HepG2 (cell line): ENCODE measurements at regions not wholly inside any gene's neighbourhood (a gene's known extent, or its start where the extent isn't known, plus 50 kb on each side); places are given as distances from the start of the nearest gene placed in this dataset.

Experiments
- ATAC-seq: fragments of 200-7000 bp; cut with Tn5 transposase; 3 replicates; pipeline ENCODE4 v1.9.1; 2020; ENCODE audit warnings: mild to moderate bottlenecking, moderate library complexity
- BruUV-seq: library from RNA; stranded (reverse); fragments of 400-500 nt; replicated peaks from 2 replicates; lab custom pipeline; 2021; lab: Mats Ljungman, UMichigan
- CTCF ChIA-PET: fragments of 300-600 bp; formaldehyde crosslinking; extraction: SDS; loops from one replicate; lab custom pipeline; 2021; ENCODE audit warnings: low total read pairs, inconsistent platforms, low intra/inter-chr PET ratio; lab: Yijun Ruan, JAX
- POLR2A ChIA-PET: fragments of 350-600 bp; sonication (Branson Sonifier 250); formaldehyde crosslinking; loops from one replicate; lab custom pipeline; 2020; ENCODE audit warnings: antibody characterized with exemption, inconsistent platforms; lab: Yijun Ruan, JAX
- DNase-seq: peaks from one replicate; pipeline ENCODE4 v3.0.0-alpha.2; 2015; ENCODE audit warnings: low spot score
- FAIRE-seq: peaks from 3 replicates; lab custom pipeline; 2011; peaks lifted over from hg19 to GRCh38; lab: Jason Lieb, UNC
- H2AFZ ChIP-seq: one replicate; pipeline ENCODE4 v1.6.1; 2011; ENCODE audit warnings: low read length, inconsistent platforms
- H3K27ac ChIP-seq: fragments of 300-600 bp; 3 replicates; pipeline ENCODE4 v1.8.0; 2011; ENCODE audit warnings: mixed run types, mild to moderate bottlenecking, mixed read lengths, low read length, inconsistent platforms; ENCODE audit not compliant: insufficient read depth; ENCODE audit errors: extremely low read length
- H3K27me3 ChIP-seq, 2 experiments: fragments of 200-600 bp in 1 of 2; 2 replicates in 1 of 2; 3 replicates in 1 of 2; pipeline versions ENCODE4 v1.6.0 to v1.8.0; 2011; ENCODE audit warnings: low read length in 2 of 2, mild to moderate bottlenecking in 2 of 2, moderate library complexity in 2 of 2, inconsistent platforms in 1 of 2; ENCODE audit not compliant: insufficient read depth in 2 of 2, control insufficient read depth in 1 of 2
- H3K36me3 ChIP-seq, 2 experiments: fragments of 200-600 bp in 1 of 2; replicated peaks in 1 of 2; 2 replicates in 1 of 2; 3 replicates in 1 of 2; pipeline versions ENCODE4 v1.5.1 to v1.8.0; 2011; ENCODE audit warnings: low read length in 2 of 2, inconsistent platforms in 1 of 2; ENCODE audit not compliant: insufficient read depth in 2 of 2, control insufficient read depth in 1 of 2
- H3K4me1 ChIP-seq: 2 replicates; pipeline ENCODE4 v1.5.1; 2012; ENCODE audit warnings: low read length, inconsistent platforms; ENCODE audit not compliant: insufficient read depth
- H3K4me2 ChIP-seq: 2 replicates; pipeline ENCODE4 v1.6.0; 2011; ENCODE audit warnings: low read depth, low read length, inconsistent platforms
- H3K4me3 ChIP-seq, 3 experiments: fragments of 200-600 bp in 1 of 3; sonication (generic), shearing (Covaris generic) in 1 of 3; replicated peaks in 1 of 3; 2 replicates each; pipeline ENCODE4 v1.5.1; 2011 to 2016; ENCODE audit warnings: low read length in 3 of 3, inconsistent platforms in 2 of 3, low read depth in 2 of 3, mild to moderate bottlenecking in 2 of 3, control low read depth in 1 of 3, mixed read lengths in 1 of 3; ENCODE audit not compliant: insufficient read depth in 1 of 3
- H3K79me2 ChIP-seq: one replicate; pipeline ENCODE4 v1.6.1; 2011; ENCODE audit warnings: low read length, inconsistent platforms; ENCODE audit not compliant: insufficient read depth
- H3K9ac ChIP-seq: 2 replicates; pipeline ENCODE4 v1.6.0; 2011; ENCODE audit warnings: mild to moderate bottlenecking, low read depth, low read length, inconsistent platforms; ENCODE audit not compliant: insufficient read depth
- H3K9me3 ChIP-seq: 2 replicates; pipeline ENCODE4 v1.5.1; 2012; ENCODE audit warnings: mild to moderate bottlenecking, low read length
- H4K20me1 ChIP-seq: 2 replicates; pipeline ENCODE4 v1.6.0; 2011; ENCODE audit warnings: inconsistent platforms, mild to moderate bottlenecking, low read length, moderate library complexity; ENCODE audit not compliant: insufficient read depth
- BHLHE40 ChIP-seq: IDR thresholded peaks from 2 replicates; pipeline ENCODE4 v1.6.1; 2011; ENCODE audit warnings: low read length, improper control_type of control experiment
- GATAD1 ChIP-seq: IDR thresholded peaks from 2 replicates; pipeline ENCODE4 v1.6.1; 2016; ENCODE audit warnings: missing genetic modification reagents, missing compliant biosample characterization
- IKZF4 ChIP-seq: sonication (generic); formaldehyde crosslinking; IDR thresholded peaks from 2 replicates; pipeline ENCODE4 v1.5.1; 2020; ENCODE audit warnings: borderline replicate concordance, mild to moderate bottlenecking, low read depth, missing genetic modification reagents; ENCODE audit errors: not compliant biosample characterization
- IRX3 ChIP-seq: sonication (generic); formaldehyde crosslinking; IDR thresholded peaks from 2 replicates; pipeline ENCODE4 v1.8.1; 2023; ENCODE audit warnings: mild to moderate bottlenecking, low read depth, missing genetic modification reagents, borderline replicate concordance
- KMT2A ChIP-seq: sonication (generic); formaldehyde crosslinking; IDR thresholded peaks from 2 replicates; pipeline ENCODE4 v1.4.0; 2020; ENCODE audit warnings: missing genetic modification reagents
- MLXIP ChIP-seq: sonication (generic); formaldehyde crosslinking; IDR thresholded peaks from 2 replicates; pipeline ENCODE4 v1.9.0; 2021; ENCODE audit warnings: missing genetic modification reagents, borderline replicate concordance
- PAXIP1 ChIP-seq: sonication (generic); formaldehyde crosslinking; conservative IDR thresholded peaks from 2 replicates; pipeline ENCODE4 v1.4.0; 2020; ENCODE audit warnings: mild to moderate bottlenecking, missing genetic modification reagents, moderate library complexity
- ZBTB26 ChIP-seq: IDR thresholded peaks from 2 replicates; pipeline ENCODE4 v1.6.1; 2016; ENCODE audit warnings: missing compliant biosample characterization, missing genetic modification reagents, borderline replicate concordance
- ZBTB33 ChIP-seq: sonication (generic); formaldehyde crosslinking; IDR thresholded peaks from 2 replicates; pipeline ENCODE4 v1.4.0; 2020; ENCODE audit warnings: missing genetic modification reagents
- ZFX ChIP-seq: sonication (generic); formaldehyde crosslinking; IDR thresholded peaks from 2 replicates; pipeline ENCODE4 v1.4.0; 2020; ENCODE audit warnings: mild to moderate bottlenecking, low read depth, missing genetic modification reagents, moderate library complexity
- ZNF883 ChIP-seq: sonication (generic); formaldehyde crosslinking; IDR thresholded peaks from 2 replicates; pipeline ENCODE4 v1.5.1; 2020; ENCODE audit warnings: mild to moderate bottlenecking, missing genetic modification reagents; ENCODE audit errors: not compliant biosample characterization
- WGBS: methylation state at CpG from one replicate; pipeline ENCODE4 v1.1.6; 2017; ENCODE audit warnings: low lambda C conversion rate; 5-methylcytosine and 5-hydroxymethylcytosine counted together
- in situ Hi-C: cut with HindIII; loops from 2 replicates; pipeline ENCODE4 v1.10.0; 2017; ENCODE audit warnings: low pct_unique_long_range_greater_than_20kb; ENCODE audit not compliant: extremely low pct_ligation_motif_present
- intact Hi-C: fragments of 100-400 bp; cut with micrococcal nuclease; formaldehyde crosslinking; loops from one replicate; pipeline ENCODE4 v1.10.0; 2022; ENCODE audit not compliant: unreplicated experiment

GRCh38 chr3:106197532-106198194 is 328.9 kb upstream of the CBLB start (continued):
- TF ChIP-seq PAXIP1 (CRISPR knock-in tag) (no peak), MLXIP (CRISPR knock-in tag) (no peak), ZFX (CRISPR knock-in tag) (no peak)

- H3K27me3 ChIP-seq, result no peaks in the 10 kb centered on the region; a peak in 1 of 5 replicates
- BruUV-seq, result no TSS peak
- no peak overlapping the region for H3K9ac ChIP-seq
- no peak overlapping the region for H2AFZ ChIP-seq
- H3K36me3 ChIP-seq, result no peaks in the 10 kb centered on the region
- no peak overlapping the region for H3K27ac ChIP-seq
- H4K20me1 ChIP-seq, result no peaks in the 10 kb centered on the region
- intact Hi-C loops, result no loop called here
- no peak for FAIRE-seq
- H3K4me2 ChIP-seq, result no peak overlapping the region
- POLR2A ChIA-PET, result no interaction called here
- H3K79me2 ChIP-seq, result no peaks in the 10 kb centered on the region
- DNase-seq, result no peak
- no peaks in the 10 kb centered on the region for H3K4me1 ChIP-seq
- ATAC-seq, result no peak
- CTCF ChIA-PET, result no interaction called here
- WGBS, result 1% methylated on average over 5 of the region's 5 CpGs
- in situ Hi-C loops, result no loop called here
- H3K4me3 ChIP-seq, result no peak overlapping the region
- no peaks in the 10 kb centered on the region for H3K9me3 ChIP-seq
- TF ChIP-seq IKZF4 (CRISPR knock-in tag) (no peak), ZBTB33 (CRISPR knock-in tag) (no peak), IRX3 (no peak), BHLHE40 (no peak), KMT2A (CRISPR knock-in tag) (no peak), ZNF883 (no peak), GATAD1 (CRISPR knock-in tag) (no peak), ZBTB26 (CRISPR knock-in tag) (no peak)
Measured at GRCh38 chr3:106204160-106204868, 335.5 kb upstream of the CBLB start.
